Stomach (tissue), 8 donors: ENCODE measurements at regions not wholly inside any gene's neighbourhood (a gene's known extent, or its start where the extent isn't known, plus 50 kb on each side); places are given as distances from the start of the nearest gene placed in this dataset.
A peak's percentile ranks its signal among the peaks of the same experiment; 100 is the strongest.

Experiments used
- DNase-seq, 2 donors: peaks; one replicate each; pipeline versions ENCODE4 v3.0.0 to v3.0.0-alpha.2; 2013 to 2019
- H3K27ac ChIP-seq, 5 donors: fragments of 200-600 bp in 4 of 5; sonication (generic) in 4 of 5; one replicate each; pipeline ENCODE4 v1.5.1; 2013 to 2019; ENCODE audit warnings: mild to moderate bottlenecking in 1 of 5, moderate library complexity in 1 of 5
- H3K27me3 ChIP-seq, 3 donors: fragments of 200-600 bp; sonication (generic); one replicate each; pipeline ENCODE4 v1.5.1; 2017 to 2019; ENCODE audit warnings: mixed run types in 1 of 3
- H3K36me3 ChIP-seq, 4 donors: fragments of 200-600 bp; sonication (generic); 1 replicate in 3 of 4; 2 replicates in 1 of 4; pipeline ENCODE4 v1.5.1; 2016 to 2019
- H3K4me1 ChIP-seq, 4 donors: fragments of 200-600 bp; sonication (generic); one replicate each; pipeline ENCODE4 v1.5.1; 2016 to 2019
- H3K4me3 ChIP-seq, 4 donors: fragments of 200-600 bp; sonication (generic) in 3 of 4; one replicate each; pipeline ENCODE4 v1.5.1; 2016 to 2019; ENCODE audit warnings: mild to moderate bottlenecking in 1 of 4
- H3K9me3 ChIP-seq, 4 donors: fragments of 200-600 bp; sonication (generic); one replicate each; pipeline ENCODE4 v1.5.1; 2016 to 2019
- EP300 ChIP-seq: sonication (generic); formaldehyde crosslinking; IDR thresholded peaks from one replicate; pipeline ENCODE4 v1.6.1; 2017; ENCODE audit warnings: antibody characterized with exemption
- WGBS, 5 donors: extraction: QIAGEN DNeasy Blood & Tissue Kit in 3 of 5; methylation state at CpG; one replicate each; pipeline versions ENCODE4 v1.1.5 to v1.1.7; 2013 to 2018; 5-methylcytosine and 5-hydroxymethylcytosine counted together
- intact Hi-C: fragments of 100-400 bp; cut with DNase I; formaldehyde crosslinking; loops from one replicate; pipeline ENCODE4 v1.15.1; 2023; ENCODE audit warnings: low total_unique reads
- donor health status: healthy with polysubstance abuse.
- donor health status: Bipolar disorder and iron deficiency.
- donor health status: healthy.

- Histone ChIP-seq H3K4me3 (no peak overlapping the region), H3K36me3 (no peaks in the 10 kb centered on the region), H3K4me1 (peaks cover 0 to 8% (median 4%) of the 10 kb centered on the region in 4 donors), H3K27me3 (peaks cover 0 to 18% (median 0%) of the 10 kb centered on the region in 3 donors), H3K27ac (no peak overlapping the region), H3K9me3 (peaks cover 0 to 10% (median 9%) of the 10 kb centered on the region in 4 donors)
- TF ChIP-seq EP300, result no peak
- intact Hi-C loops, result no loop called here
- whole genome bisulfite sequencing, 5 donors, result 60 to 78% (median 75%) methylated on average over 5 of the region's 5 CpGs
- DNase-seq, result peak in 1 of 2 donors; percentile 5
Observed at GRCh38 chr10:118392761-118393160, 50.6 kb upstream of the FAM204A start.
